IMR-90 (cell line): ENCODE measurements at regions not wholly inside any gene's neighbourhood (a gene's known extent, or its start where the extent isn't known, plus 50 kb on each side); places are given as distances from the start of the nearest gene placed in this dataset.

Experiments
- ATAC-seq: fragments of 200-7000 bp; cut with Tn5 transposase; 2 replicates; pipeline ENCODE4 v1.9.1; 2020; ENCODE audit warnings: low read depth, mild to moderate bottlenecking, moderate library complexity
- BruUV-seq: library from RNA; stranded (reverse); fragments of 400-500 nt; replicated peaks from 2 replicates; lab custom pipeline; 2021; lab: Mats Ljungman, UMichigan
- CTCF ChIA-PET: fragments of 300-600 bp; formaldehyde crosslinking; extraction: SDS; loops from one replicate; lab custom pipeline; 2021; ENCODE audit warnings: antibody characterized with exemption; lab: Yijun Ruan, JAX
- POLR2A ChIA-PET: fragments of 300-600 bp; sonication (Branson Sonifier 250); formaldehyde crosslinking; loops from one replicate; lab custom pipeline; 2022; ENCODE audit warnings: antibody characterized with exemption; ENCODE audit not compliant: unreplicated experiment; lab: Charles Lee
- DNase-seq: peaks from one replicate; pipeline ENCODE4 v3.0.0; 2013
- H2AFZ ChIP-seq: replicated peaks from 2 replicates; pipeline ENCODE3; 2013; ENCODE audit warnings: low read length, mild to moderate bottlenecking; ENCODE audit not compliant: poor library complexity
- H2AK5ac ChIP-seq: 2 replicates; pipeline ENCODE4 v1.6.1; 2013; ENCODE audit warnings: low read depth, low read length, inconsistent platforms
- H2AK9ac ChIP-seq: replicated peaks from 2 replicates; pipeline ENCODE3; 2013; ENCODE audit warnings: mild to moderate bottlenecking, low read depth, low read length, moderate library complexity; ENCODE audit not compliant: poor library complexity
- H2BK120ac ChIP-seq: 2 replicates; pipeline ENCODE4 v1.6.1; 2013; ENCODE audit warnings: low read depth, low read length, inconsistent platforms
- H2BK15ac ChIP-seq: 3 replicates; pipeline ENCODE4 v1.6.1; 2013; ENCODE audit warnings: low read depth, low read length, inconsistent platforms
- H2BK20ac ChIP-seq: 2 replicates; pipeline ENCODE4 v1.6.1; 2013; ENCODE audit warnings: low read depth, mild to moderate bottlenecking, inconsistent platforms, low read length, moderate library complexity
- H2BK5ac ChIP-seq: 2 replicates; pipeline ENCODE4 v1.6.1; 2013; ENCODE audit warnings: mild to moderate bottlenecking, low read depth, low read length, inconsistent platforms; ENCODE audit not compliant: poor library complexity, severe bottlenecking
- H3K14ac ChIP-seq: replicated peaks from 2 replicates; pipeline ENCODE4 v1.6.1; 2013; ENCODE audit warnings: low read depth, low read length, inconsistent platforms
- H3K18ac ChIP-seq: 2 replicates; pipeline ENCODE4 v1.6.1; 2013; ENCODE audit warnings: low read depth, low read length, control low read depth
- H3K23ac ChIP-seq: 2 replicates; pipeline ENCODE4 v1.6.1; 2013; ENCODE audit warnings: low read depth, low read length, inconsistent platforms
- H3K27ac ChIP-seq: 2 replicates; pipeline ENCODE4 v1.5.1; 2013; ENCODE audit warnings: mild to moderate bottlenecking, control low read depth, low read length; ENCODE audit not compliant: insufficient read depth
- H3K27me3 ChIP-seq: 2 replicates; pipeline ENCODE4 v1.6.1; 2013; ENCODE audit warnings: low read length; ENCODE audit not compliant: control insufficient read depth, insufficient read depth
- H3K36me3 ChIP-seq: 2 replicates; pipeline ENCODE4 v1.6.1; 2013; ENCODE audit warnings: low read length, mixed read lengths; ENCODE audit not compliant: control insufficient read depth, insufficient read depth
- H3K4ac ChIP-seq: 2 replicates; pipeline ENCODE4 v1.6.1; 2013; ENCODE audit warnings: low read depth, low read length, inconsistent platforms
- H3K4me1 ChIP-seq: 2 replicates; pipeline ENCODE4 v1.6.1; 2013; ENCODE audit warnings: low read length, mixed read lengths; ENCODE audit not compliant: control insufficient read depth, insufficient read depth
- H3K4me2 ChIP-seq: 2 replicates; pipeline ENCODE4 v1.6.1; 2013; ENCODE audit warnings: low read depth, mild to moderate bottlenecking, control low read depth, low read length, moderate library complexity
- H3K4me3 ChIP-seq: 2 replicates; pipeline ENCODE4 v1.5.1; 2013; ENCODE audit warnings: low read depth, mild to moderate bottlenecking, control low read depth, low read length, moderate library complexity; ENCODE audit not compliant: insufficient read depth
- H3K56ac ChIP-seq: 2 replicates; pipeline ENCODE4 v1.6.1; 2013; ENCODE audit warnings: low read length, inconsistent platforms; ENCODE audit not compliant: insufficient read depth; ENCODE audit errors: extremely low read depth
- H3K79me1 ChIP-seq, 2 experiments: 2 replicates each; pipeline ENCODE4 v1.6.1; 2013; ENCODE audit warnings: low read length in 2 of 2, inconsistent platforms in 1 of 2, low read depth in 1 of 2
- H3K9ac ChIP-seq: 2 replicates; pipeline ENCODE4 v1.6.1; 2013; ENCODE audit warnings: low read depth, low read length, control low read depth
- H3K9me1 ChIP-seq: 2 replicates; pipeline ENCODE4 v1.6.1; 2013; ENCODE audit warnings: low read length, inconsistent platforms; ENCODE audit not compliant: insufficient read depth
- H3K9me3 ChIP-seq: 2 replicates; pipeline ENCODE4 v1.6.1; 2013; ENCODE audit warnings: low read length; ENCODE audit not compliant: control insufficient read depth, insufficient read depth
- H4K20me1 ChIP-seq: 2 replicates; pipeline ENCODE4 v1.6.1; 2013; ENCODE audit warnings: low read length, inconsistent platforms; ENCODE audit not compliant: insufficient read depth
- H4K5ac ChIP-seq: 2 replicates; pipeline ENCODE4 v1.6.1; 2013; ENCODE audit warnings: mild to moderate bottlenecking, low read depth, low read length, control low read depth
- H4K8ac ChIP-seq, 2 experiments: 2 replicates each; pipeline ENCODE4 v1.6.1; 2013; ENCODE audit warnings: low read depth in 2 of 2, low read length in 2 of 2, control low read depth in 1 of 2, inconsistent platforms in 1 of 2
- H4K91ac ChIP-seq: 2 replicates; pipeline ENCODE4 v1.6.1; 2013; ENCODE audit warnings: low read depth, low read length, inconsistent platforms; ENCODE audit not compliant: insufficient read depth
- FOS ChIP-seq: fragments of 150-350 bp; IDR thresholded peaks from 2 replicates; pipeline ENCODE4 v1.6.1; 2016; ENCODE audit warnings: low read depth, low read length
- MAZ ChIP-seq: IDR thresholded peaks from 2 replicates; pipeline ENCODE4 v1.6.1; 2012; ENCODE audit warnings: low read depth, mild to moderate bottlenecking, low read length, improper control_type of control experiment, moderate library complexity, borderline replicate concordance
- NFE2L2 ChIP-seq: fragments of 150-350 bp; IDR thresholded peaks from 2 replicates; pipeline ENCODE4 v1.6.1; 2016; ENCODE audit warnings: low read depth, mild to moderate bottlenecking, low read length
- POLR2A ChIP-seq: IDR thresholded peaks from 2 replicates; pipeline ENCODE4 v1.6.1; 2012; ENCODE audit warnings: mild to moderate bottlenecking, low read depth, low read length
- RAD21 ChIP-seq: IDR thresholded peaks from 2 replicates; pipeline ENCODE4 v1.6.1; 2012; ENCODE audit warnings: low read length, improper control_type of control experiment
- RFX5 ChIP-seq: IDR thresholded peaks from 2 replicates; pipeline ENCODE4 v1.8.0; 2012; ENCODE audit warnings: low read depth, mild to moderate bottlenecking, low read length, moderate library complexity
- WGBS, 2 experiments: methylation state at CpG; one replicate each; pipeline versions ENCODE4 v1.1.5 to v1.1.7; 2013; ENCODE audit warnings: missing lambda C conversion rate in 2 of 2; ENCODE audit not compliant: insufficient read length in 1 of 2; ENCODE audit errors: extremely low coverage in 2 of 2; 5-methylcytosine and 5-hydroxymethylcytosine counted together
- dilution Hi-C: fragments of 300-500 bp; cut with HindIII; formaldehyde crosslinking; loops from one replicate; pipeline ENCODE4 v1.14.3; 2018; ENCODE audit warnings: low sequenced_read_pairs; ENCODE audit not compliant: unreplicated experiment
- in situ Hi-C: fragments of 300-500 bp; cut with MboI; formaldehyde crosslinking; loops from 3 replicates; pipeline ENCODE4 v1.14.3; 2019; ENCODE audit warnings: low sequenced_read_pairs, inconsistent platforms, mixed read lengths
- intact Hi-C: fragments of 100-400 bp; cut with micrococcal nuclease; formaldehyde crosslinking; loops from 2 replicates; pipeline ENCODE4 v1.10.0; 2022

DNA sequence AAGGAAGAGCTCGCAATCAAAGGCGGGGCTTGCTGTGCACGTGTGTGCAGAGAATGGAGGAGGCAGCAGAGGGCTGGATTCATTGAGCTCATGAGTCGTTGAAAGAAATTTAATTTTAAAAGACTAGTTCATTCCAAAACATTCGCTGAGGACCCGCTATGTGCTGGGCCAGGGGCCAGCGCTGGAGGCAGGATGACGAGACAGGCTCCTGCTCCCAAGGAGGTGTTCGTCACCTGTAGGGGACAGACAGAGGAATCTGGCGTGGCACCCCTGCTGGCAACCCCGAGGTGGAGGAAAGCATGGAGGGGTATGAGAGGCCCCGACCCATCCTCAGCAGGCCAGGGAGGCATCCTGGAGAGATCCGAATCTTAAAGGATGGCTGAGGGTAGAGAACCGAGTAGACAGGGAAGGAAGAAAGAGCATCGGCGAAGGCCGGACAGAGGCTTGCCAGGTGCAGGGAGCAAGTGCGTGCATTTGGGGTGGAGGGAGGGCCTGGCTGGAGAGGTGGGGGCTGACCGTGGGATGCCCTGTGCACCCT is 96.4 kb downstream of the CPZ start:
- Histone ChIP-seq H2BK20ac (no peak overlapping the region), H2BK120ac (no peak overlapping the region), H3K23ac (no peak overlapping the region), H3K9ac (no peak overlapping the region), H4K91ac (no peak overlapping the region), H3K14ac (no peak overlapping the region), H3K27ac (no peak overlapping the region), H2AK5ac (no peak overlapping the region), H3K4me2 (no peak overlapping the region), H3K4me3 (no peak overlapping the region), H3K4ac (no peak overlapping the region), H2BK5ac (no peak overlapping the region), H3K4me1 (no peaks in the 10 kb centered on the region), H3K9me1 (no peaks in the 10 kb centered on the region), H4K5ac (no peak overlapping the region), H2AFZ (no peak overlapping the region), H3K36me3 (no peaks in the 10 kb centered on the region), H3K18ac (no peak overlapping the region), H2AK9ac (no peak overlapping the region), H3K9me3 (no peaks in the 10 kb centered on the region), H2BK15ac (no peak overlapping the region), H3K79me1 (no peaks in the 10 kb centered on the region), H4K8ac (no peak overlapping the region), H3K27me3 (peaks cover 3% of the 10 kb centered on the region; the same call in 1 of the 2 replicates), H4K20me1 (no peaks in the 10 kb centered on the region), H3K56ac (no peak overlapping the region)
- ATAC-seq (no peak), DNase-seq (no peak)
- no peak for TF ChIP-seq NFE2L2
- no peak for TF ChIP-seq FOS
- no peak for TF ChIP-seq MAZ
- TF ChIP-seq POLR2A: no peak
- TF ChIP-seq RFX5: no peak
- no peak for TF ChIP-seq RAD21
- intact Hi-C loops: loop anchor here (1.0 kb wide), 1 partner anchor 229 kb away; no protein-coding TSS in a partner anchor
- in situ Hi-C loops: no loop called here
- dilution Hi-C loops: no loop called here
- WGBS, 2 experiments: 63% methylated on average over 5 of the region's 19 CpGs; no CpG with 5 or more reads in 1 of the 2 experiments
- no TSS peak for BruUV-seq
- POLR2A ChIA-PET: no interaction called here
- CTCF ChIA-PET: no interaction called here
